Anterior cingulate cortex (tissue), 58 donors: ENCODE measurements at regions not wholly inside any gene's neighbourhood (a gene's known extent, or its start where the extent isn't known, plus 50 kb on each side); places are given as distances from the start of the nearest gene placed in this dataset.
"Not testable (repeated sequence)": the region's sequence is repeated elsewhere in the genome, so short reads cannot be mapped to it uniquely, and the experiment has no call there.

Source experiments
- DNase-seq, 58 donors: peaks; one replicate each; lab custom pipeline; 2025; lab: John Stamatoyannopoulos, UW

DNA sequence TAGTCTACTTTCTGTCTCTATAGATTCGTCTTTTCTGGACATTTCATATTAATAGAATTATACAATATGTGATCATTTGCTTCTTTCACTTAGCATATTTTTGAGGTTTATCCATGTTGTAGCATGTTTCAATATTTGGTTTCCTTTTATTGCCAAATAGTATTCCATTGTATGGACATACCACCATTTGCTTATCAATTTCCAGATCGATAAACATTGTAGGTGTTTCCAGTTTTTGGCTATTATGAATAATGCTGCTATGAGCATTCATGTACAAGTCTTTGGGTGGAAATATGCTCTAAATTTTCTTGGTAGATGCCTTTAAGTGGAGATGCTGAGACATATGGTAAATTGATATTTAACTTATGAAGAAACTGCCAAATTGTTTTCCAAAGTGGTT lies 114.1 kb downstream of the RND3 start:
- DNase-seq: no peak

DNA sequence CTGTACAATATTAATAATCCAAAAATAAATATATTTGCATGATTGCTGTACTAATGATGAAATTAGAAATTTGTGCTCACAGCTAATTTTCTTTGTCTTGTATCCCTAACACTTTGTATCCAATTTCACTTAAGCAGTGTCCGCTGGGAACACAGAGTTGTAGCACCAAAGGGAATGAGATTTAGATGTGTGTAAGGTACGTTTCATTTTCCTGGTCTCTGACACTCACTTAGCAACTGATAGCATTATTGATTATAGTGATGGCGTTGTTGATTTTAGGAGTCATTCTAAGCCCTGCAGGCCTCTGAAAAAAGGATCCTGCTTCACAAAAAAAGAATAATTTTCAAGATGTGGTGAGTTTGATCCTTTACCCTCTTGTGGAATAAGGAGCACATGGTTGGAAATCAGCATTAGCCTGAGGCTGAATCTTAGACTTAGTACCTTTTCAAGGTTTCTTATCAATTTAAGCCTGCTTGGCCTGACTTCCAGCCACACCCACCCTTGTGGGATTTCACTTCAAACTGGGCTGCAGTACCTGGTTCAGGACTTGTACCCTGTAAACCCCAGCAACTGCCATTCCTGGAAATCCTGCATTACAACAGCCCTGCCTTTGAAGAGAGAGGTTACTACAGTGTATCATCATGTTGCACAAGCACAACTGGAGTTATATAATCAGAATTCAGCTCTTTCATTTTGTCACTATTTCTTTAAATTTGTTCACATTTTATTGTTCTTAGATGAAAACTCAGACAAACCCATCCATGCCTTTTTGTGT lies 116.2 kb downstream of the RND3 start:
- DNase-seq: no peak

DNA sequence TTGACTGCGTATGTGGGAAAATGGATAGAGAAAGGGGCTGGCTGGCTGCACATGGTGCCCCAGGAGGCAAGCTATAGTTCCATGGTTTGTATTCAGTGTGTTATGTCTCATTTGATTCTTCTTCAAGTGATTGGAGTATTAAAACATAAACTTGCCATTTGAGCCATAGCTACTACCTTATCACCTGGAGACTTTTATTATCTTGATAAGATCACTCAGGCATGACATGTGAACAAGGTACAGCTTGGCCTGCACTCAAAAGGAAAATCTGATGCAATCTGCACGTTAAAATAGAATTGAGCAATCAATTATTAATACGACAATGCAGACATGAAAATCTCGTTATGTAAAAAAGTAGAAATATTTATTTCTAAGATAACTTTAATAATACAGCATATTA lies 116.9 kb downstream of the RND3 start:
- no peak for DNase-seq

DNA sequence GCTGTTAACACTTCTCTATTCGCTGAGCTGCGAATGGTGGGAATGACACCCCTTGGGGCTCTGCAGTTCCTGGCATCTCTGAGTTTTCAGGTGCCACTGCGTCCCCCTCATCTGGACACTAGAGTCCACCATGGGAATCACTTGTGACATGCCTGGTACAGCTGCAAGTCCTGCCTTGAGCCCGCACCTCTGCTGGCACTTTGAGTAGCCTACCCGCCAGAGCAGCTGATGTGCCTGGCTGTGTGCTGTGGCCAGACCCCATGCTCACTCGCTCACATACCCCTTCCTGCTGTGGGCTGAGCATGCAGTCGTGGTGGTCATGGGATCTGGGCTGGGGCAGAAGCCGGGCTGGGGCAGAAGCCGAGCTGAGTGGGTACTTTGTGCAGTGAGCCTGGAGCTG lies 117.6 kb downstream of the RND3 start:
- peak in 1 of 58 donors; percentile 1 for DNase-seq

DNA sequence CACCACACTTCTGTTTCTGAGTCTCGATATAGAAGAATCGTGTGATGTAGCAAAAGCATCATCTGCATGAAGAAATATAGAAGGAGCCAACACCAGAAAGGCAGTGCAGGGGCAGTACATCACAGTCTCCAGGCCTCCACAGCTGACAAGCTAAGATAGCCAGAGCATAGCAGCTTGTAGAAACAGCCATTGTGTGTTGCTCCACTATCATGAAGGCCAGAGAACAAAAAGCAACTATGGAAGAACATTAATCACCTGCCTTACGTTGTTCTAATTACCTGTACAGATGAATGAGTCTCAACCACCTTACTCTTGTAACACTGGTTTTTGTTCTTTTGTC lies 129.0 kb downstream of the RND3 start:
- no peak for DNase-seq

DNA sequence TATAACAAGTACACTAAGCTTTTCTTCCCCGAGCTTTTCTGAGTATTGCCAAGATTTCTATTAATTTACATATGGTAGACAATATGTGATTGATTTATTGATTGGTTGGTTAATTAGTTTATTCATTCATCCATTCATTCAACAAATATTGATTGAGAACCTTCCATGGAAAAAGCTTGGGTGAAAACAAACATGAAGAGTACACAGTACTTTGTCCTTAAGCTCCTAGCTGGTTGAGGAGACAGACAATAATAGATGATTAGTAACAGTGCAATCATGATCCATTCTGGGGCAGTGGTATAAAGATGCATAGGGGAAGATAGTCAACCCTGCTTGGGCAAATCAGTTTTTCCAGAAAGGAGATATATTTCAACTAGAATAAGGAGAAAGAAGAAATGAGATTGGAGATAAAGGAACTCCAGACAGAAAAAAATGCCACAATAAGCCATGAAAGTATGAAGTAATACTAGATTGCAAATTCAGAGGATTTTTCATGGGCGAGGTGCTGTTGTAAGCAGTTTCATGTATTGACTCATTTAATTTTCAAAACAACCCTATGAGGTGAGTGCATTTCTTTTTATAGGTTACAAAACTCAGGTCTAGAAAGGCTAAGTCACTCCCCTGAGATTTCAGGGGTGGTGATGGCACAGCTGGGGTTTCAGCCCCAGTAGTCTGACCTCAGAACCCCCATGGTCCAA lies 129.5 kb downstream of the RND3 start:
- no peak for DNase-seq

DNA sequence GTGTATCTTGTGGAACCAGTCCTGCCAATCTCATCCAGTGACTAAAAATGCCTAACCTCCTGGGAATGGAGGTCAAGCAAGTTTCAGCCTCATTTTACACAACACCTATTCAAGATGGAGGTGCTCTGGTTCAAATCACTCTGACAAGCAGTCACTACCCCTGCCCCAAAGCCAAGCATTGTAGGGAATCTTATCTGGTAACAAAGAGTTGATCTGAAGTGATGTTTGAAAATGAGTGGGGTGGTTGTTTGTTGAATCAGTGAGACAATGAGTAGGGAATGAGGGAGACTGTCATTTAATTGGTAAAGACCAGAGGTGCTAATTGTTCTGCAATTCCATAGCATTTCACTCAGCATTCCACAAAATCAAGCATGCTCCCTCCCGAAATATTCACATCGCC lies 132.0 kb downstream of the RND3 start:
- no peak for DNase-seq

DNA sequence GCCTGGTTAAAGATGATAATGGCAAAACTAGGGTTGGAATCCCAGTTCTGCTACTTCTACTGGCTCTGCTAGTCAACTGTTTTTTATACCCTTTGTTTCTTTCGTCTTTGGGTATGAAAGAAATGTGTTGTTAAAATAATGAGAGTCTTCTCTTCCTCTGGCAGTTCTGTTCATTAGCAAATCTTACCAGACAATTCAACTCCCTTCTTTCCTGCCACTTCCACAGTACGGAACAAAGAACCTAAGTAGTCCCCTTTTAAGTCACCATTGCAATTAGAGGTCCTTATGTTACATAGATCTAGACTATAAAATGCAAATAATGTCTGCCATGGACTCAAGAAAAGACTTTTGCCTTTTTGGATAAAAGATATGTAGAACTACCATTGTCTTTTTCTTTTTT lies 134.1 kb downstream of the RND3 start:
- DNase-seq: no peak

DNA sequence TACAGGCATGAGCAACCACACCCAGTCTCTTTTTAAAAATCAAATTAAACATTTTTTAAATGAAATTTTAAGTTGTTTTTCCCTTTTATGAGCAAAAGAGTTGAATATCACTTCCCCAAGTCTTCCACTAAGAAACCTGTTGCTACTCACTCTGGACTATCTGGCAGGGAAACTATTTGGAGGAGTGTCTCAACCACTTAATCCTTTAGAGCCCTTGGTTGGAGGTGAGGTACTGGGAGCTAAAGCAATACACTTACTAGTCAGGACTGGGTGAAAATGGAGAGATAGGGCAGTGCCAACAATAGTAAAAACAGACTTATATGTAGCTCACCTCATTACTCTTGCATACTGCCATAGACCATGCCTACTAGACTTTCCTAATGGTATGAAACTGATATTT lies 135.5 kb downstream of the RND3 start:
- no peak for DNase-seq

DNA sequence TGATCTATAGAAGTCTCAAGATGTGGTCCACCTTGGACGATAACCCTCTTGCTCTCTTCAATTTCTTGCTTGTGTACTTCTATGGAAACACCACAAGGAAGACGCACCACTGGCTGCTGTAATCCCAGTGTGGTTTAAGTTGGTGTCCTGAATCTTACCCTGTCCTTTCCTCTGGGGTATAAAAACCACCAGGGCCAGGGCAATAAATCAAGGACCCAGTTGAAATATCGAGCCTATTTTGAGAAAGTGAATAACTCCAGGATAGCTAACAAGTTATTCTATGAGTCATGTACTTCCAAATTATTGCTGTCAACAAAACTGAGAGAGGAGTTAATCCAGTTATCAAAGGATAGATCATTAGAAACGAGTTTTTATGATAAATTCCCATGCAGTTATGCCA lies 137.0 kb downstream of the RND3 start:
- DNase-seq: no peak

DNA sequence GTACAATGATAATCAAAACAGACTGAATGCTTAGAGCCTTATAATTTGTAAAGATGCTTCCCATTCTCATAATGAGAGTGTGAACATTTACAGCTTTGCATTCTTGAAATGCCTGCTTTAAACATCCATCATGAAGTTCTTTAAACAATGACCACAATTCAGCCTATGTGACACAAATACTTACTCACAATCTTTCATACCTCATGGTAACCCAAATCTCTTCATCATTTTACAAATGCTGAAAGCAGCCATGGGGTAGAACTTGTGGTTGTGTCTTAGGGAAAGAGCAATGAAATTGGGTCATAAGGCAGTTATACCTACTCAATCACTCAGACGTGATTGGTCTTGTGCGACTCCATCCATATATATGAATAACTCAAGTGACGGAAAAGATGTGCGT lies 140.7 kb downstream of the RND3 start:
- no peak for DNase-seq

DNA sequence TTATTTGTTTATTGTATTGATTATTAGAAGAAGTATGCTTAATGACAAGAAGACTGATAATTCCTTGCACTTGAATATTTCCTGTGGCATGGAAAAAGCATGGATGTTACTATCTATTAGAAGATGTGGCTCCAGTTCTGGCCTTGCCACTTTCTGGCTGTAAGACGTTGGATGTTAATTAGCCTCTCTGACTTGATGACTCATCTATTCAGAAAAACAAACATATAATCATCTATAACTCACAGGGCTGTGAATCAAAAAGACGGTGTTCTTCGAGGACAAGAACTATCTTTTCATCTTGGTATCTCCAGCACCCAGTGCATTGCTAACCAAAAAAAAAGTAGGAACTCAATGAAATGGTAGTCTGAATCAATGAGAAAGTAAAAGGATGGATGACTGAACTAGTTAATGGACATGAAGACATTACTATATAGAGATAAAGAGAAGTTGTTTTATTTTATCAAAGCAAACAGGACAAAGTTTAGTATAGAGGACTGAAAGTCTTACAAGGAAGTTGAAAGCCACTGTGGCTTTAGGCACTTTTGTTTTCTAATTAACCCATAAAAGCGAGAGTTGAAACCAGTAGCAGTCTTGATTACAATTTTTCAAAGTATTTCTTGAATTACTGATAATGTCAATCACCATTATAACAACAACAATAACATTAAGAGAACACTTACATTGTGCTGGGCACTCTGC lies 145.3 kb downstream of the RND3 start:
- DNase-seq: no peak

DNA sequence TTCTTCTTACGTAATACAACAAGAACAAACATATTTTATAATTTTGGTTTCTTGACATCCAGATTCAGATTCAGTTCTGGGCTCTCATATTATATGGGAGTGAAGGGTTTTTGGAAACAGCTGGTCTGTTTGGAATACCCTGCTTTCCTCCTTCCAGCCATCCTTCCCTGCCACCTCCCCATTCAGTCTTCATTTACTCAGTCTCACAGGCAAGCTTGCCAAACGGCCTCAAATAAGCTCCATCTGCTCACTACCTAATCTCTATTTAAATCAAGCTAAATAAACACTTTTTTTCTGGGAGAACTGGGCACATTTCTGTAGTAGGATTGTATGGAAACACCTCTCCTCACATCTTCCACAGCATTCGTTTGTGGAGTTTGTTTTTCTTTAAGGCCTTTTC lies 147.5 kb downstream of the RND3 start:
- DNase-seq: peak in 8 of 58 donors; percentile 0 to 9 (median 3)

DNA sequence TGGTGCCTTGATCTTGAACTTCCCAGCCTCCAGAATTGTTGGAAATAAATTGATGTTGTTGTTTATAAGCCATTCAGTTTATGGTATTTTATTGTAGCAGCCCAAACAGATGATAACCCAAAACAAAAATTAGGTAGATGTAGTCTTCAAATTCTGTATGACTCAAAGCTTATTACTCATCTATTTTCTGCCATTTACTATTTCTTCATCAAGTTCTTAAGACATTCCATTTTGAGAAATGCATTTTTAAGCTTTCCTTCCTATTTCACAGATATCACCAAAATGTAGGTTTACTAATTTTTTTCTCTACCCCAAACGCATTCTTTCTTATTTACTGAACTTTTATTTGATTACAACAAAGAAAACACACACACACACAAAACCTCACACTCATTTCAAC lies 148.2 kb downstream of the RND3 start:
- no peak for DNase-seq

DNA sequence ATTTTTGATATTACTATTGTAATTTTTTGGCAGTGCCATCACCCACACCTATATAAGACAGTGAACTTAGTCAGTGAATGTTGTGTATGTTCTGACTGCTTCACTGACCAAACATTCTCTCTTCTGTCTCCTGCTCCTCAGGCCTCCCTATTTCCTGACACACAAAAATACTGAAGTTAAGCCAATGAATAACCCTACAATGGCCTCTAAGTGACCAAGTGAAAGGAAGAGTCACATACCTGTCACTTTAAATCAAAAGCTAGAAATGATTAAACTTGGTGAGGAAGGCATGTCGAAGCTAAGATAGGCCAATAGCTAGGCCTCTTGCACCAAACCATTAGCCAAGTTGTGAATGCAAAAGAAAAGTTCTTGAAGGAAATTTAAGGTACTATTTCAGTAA lies 151.9 kb downstream of the RND3 start:
- no peak for DNase-seq

DNA sequence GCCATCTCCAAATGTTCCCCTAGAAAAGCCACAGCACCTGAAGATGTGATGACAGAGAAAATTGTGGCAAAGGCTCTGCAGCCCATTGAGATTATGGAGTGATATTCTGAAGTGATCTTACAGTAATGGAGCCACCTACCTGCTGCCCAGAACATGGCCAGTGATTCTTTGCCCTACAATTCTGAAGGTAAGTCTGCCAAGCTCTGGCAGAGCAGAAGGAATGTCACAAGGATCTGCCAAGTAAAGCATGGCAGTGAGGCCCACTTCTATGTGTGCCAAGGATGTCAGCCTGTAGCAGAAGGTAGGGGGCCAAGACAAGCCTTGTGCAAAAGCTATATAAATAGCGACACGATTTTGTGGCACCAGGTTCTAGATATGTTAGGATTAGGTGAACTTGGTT lies 155.1 kb downstream of the RND3 start:
- no peak for DNase-seq

DNA sequence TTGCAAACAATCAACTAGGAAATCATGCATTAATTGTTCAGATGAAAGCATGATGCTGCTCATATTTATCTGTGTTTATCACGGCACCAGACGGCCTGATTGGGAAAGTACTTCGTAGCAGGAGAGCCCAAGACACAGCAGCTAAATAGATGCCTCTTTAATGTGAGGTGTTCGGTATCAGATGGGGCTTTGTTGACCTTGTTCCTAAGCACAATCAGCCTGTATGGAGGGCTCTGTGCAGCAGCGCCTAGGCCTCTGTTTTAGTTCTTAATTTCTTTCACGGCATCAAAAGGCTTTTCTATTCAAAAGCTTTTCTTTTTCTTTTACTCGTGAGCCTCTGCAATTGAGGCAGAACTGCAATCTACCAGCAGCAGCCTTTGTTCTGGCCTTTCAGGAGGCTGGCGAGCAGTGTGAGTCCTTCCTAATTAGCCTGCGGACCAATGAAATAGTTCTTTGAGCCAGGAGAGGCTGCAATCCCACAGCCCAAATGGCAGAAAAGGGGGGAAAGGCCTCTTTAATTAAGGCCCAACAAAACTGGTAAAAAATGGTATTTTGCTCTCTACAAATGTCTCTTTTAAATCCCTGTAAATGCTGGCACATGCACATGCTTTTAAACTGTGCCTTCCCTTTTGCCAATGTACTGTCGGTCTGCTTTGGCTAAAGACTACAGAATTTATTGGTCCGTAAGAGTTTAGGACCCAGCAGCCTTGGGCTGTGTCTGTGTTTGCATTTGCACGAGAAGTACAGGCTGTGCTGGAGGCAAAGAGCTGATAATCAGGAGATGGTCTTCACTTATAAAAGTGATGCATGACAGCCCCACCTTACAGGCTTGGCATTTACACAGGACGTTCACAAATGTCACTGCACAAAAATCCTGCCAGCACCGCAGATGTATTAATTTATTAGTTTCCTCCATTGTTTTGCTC lies 159.6 kb downstream of the RND3 start:
- DNase-seq: peak in 46 of 58 donors; percentile 2 to 87 (median 34)

DNA sequence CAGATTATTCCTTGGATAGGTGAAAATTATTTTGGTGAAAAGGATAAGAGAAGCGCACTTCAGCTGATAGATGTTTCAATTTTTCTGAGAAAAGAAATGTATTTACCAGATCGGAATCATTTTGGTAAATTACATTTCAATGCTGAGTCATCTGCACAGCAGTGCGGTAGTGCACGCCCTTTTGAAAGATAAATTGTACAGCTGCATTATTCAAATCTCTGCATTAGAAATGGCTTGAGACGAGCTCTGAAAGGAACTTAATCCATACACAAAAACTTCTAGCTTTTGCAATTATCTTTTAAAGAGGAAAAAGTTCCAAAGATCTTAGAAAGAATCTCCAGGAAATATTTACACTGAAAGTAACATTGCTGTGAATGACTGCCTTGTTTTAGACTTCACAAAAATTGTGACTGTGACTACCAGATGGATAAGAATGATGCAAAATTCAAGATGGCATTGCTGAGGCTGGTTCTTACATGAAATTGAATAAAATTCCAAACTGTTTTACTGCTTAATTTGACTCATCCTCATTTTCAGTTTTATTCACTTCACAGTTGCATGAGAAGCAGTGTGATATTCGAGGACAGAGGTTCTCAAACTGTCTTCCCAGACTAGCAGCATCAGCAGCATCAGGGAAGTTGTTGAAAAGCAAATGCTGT lies 161.7 kb downstream of the RND3 start:
- no peak for DNase-seq

DNA sequence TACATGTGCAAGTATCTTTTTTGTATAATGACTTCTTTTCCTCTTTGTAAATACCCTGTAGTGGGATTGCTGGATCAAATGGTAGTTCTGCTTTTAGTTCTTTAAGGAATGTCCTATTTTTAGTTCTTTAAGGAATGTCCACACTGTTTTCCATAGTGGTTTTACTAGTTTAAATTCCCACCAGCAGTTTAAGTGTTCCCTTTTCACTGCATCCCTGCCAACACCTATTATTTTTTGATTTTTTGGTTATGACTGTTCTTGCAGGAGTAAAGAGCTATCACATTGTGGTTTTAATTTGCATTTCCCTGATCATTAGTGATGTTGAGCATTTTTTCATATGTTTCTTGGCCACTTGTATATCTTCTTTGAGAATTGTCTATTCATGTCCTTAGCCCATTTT lies 164.4 kb downstream of the RND3 start:
- not testable (repeated sequence) for DNase-seq

DNA sequence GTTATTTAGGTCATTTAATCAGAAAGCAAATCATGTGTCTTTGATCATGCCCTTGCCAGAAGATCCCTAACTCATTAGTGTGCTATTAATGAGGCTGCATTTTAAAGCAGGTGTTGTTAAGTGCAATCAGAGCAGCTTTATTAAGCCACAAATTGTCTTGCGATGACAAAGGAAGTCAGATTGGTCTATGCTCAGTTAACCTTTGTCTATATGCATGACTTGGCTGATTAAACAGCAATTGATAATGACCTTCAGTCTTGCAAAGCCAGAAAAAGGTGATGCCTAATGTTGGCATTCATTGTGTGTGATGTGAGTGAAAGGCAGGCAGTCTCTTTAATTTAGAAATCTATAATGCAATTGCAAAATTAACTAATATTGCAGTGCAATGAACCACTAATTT lies 166.9 kb downstream of the RND3 start:
- no peak for DNase-seq
